ENCODE measurements at regions not wholly inside any gene's neighbourhood (a gene's known extent, or its start where the extent isn't known, plus 50 kb on each side); places are given as distances from the start of the nearest gene placed in this dataset.
A peak's percentile ranks its signal among the peaks of the same experiment; 100 is the strongest.

GRCh38 chr6:170091639-170092579, 199.0 kb downstream of the DLL1 start:
- no peak for ATAC-seq (ENCODE audit: low FRiP score in 2 of 2)
- H3K36me3 ChIP-seq = no peaks in the 10 kb centered on the region
- H3K4me1 ChIP-seq = peaks cover 0 to 7% (median 2%) of the 10 kb centered on the region in 4 donors
- WGBS, 2 donors = 92 to 93% methylated on average over 17 to 30 of the region's 30 CpGs
- no peaks in the 10 kb centered on the region for H3K9me3 ChIP-seq
- no peaks in the 10 kb centered on the region for H3K27me3 ChIP-seq
- no peak overlapping the region for H3K27ac ChIP-seq
- peak in 1 of 2 donors; percentile 14 for DNase-seq
- no peak overlapping the region for H3K4me3 ChIP-seq
- TF ChIP-seq EP300 (IDR thresholded peaks at IDR 0.05) (no peak), CTCF (IDR thresholded peaks at IDR 0.05) (no peak), POLR2A (IDR thresholded peaks at IDR 0.05) (no peak), POLR2AphosphoS5 (IDR thresholded peaks at IDR 0.05) (no peak)

GRCh38 chr6:170091000-170091638, 199.8 kb downstream of the DLL1 start:
- no peak overlapping the region for H3K4me3 ChIP-seq
- 85 to 86% methylated on average over 7 to 18 of the region's 18 CpGs for WGBS, 2 donors
- H3K9me3 ChIP-seq = no peaks in the 10 kb centered on the region
- no peaks in the 10 kb centered on the region for H3K27me3 ChIP-seq
- H3K36me3 ChIP-seq = no peaks in the 10 kb centered on the region
- TF ChIP-seq CTCF (IDR thresholded peaks at IDR 0.05) (no peak), POLR2A (IDR thresholded peaks at IDR 0.05) (no peak), EP300 (IDR thresholded peaks at IDR 0.05) (no peak), POLR2AphosphoS5 (IDR thresholded peaks at IDR 0.05) (no peak)
- H3K4me1 ChIP-seq = peaks cover 0 to 7% (median 2%) of the 10 kb centered on the region in 4 donors
- no peak for ATAC-seq (ENCODE audit: low FRiP score in 2 of 2)
- peak; percentile 14 to 58 for DNase-seq
- no peak overlapping the region for H3K27ac ChIP-seq

- no peak for ATAC-seq (ENCODE audit: low FRiP score in 2 of 2)
- no peak overlapping the region for H3K27ac ChIP-seq
- WGBS, 2 donors = 89 to 90% methylated on average over 12 of the region's 12 CpGs
- H3K4me1 ChIP-seq = peaks cover 0 to 7% (median 2%) of the 10 kb centered on the region in 4 donors
- H3K36me3 ChIP-seq = no peaks in the 10 kb centered on the region
- no peak for DNase-seq
- TF ChIP-seq POLR2AphosphoS5 (IDR thresholded peaks at IDR 0.05) (no peak), EP300 (IDR thresholded peaks at IDR 0.05) (no peak), CTCF (IDR thresholded peaks at IDR 0.05) (no peak), POLR2A (IDR thresholded peaks at IDR 0.05) (no peak)
- H3K27me3 ChIP-seq = no peaks in the 10 kb centered on the region
- no peak overlapping the region for H3K4me3 ChIP-seq
- no peaks in the 10 kb centered on the region for H3K9me3 ChIP-seq
These were observed 200.3 kb downstream of the DLL1 start for GRCh38 chr6:170090561-170090960.

GRCh38 chr6:170089963-170090362, 200.9 kb downstream of the DLL1 start:
- no peak overlapping the region for H3K27ac ChIP-seq
- H3K9me3 ChIP-seq = no peaks in the 10 kb centered on the region
- H3K4me1 ChIP-seq = peaks cover 0 to 7% (median 2%) of the 10 kb centered on the region in 4 donors
- peak in 1 of 2 donors; percentile 18 for DNase-seq
- ATAC-seq (ENCODE audit: low FRiP score in 2 of 2) = peak in 1 of 2 donors; percentile 24
- no peaks in the 10 kb centered on the region for H3K36me3 ChIP-seq
- no peak overlapping the region for H3K4me3 ChIP-seq
- WGBS, 2 donors = 68 to 72% methylated on average over 9 to 11 of the region's 11 CpGs
- no peak for TF ChIP-seq EP300 (IDR thresholded peaks at IDR 0.05)
- no peaks in the 10 kb centered on the region for H3K27me3 ChIP-seq

- H3K36me3 ChIP-seq = no peaks in the 10 kb centered on the region
- DNase-seq (peak; percentile 22 to 80), ATAC-seq (ENCODE audit: low FRiP score in 2 of 2) (no peak)
- TF ChIP-seq CTCF (IDR thresholded peaks at IDR 0.05) (no peak), POLR2AphosphoS5 (IDR thresholded peaks at IDR 0.05) (no peak), EP300 (IDR thresholded peaks at IDR 0.05) (no peak), POLR2A (IDR thresholded peaks at IDR 0.05) (no peak)
- H3K4me1 ChIP-seq = peaks cover 0 to 7% (median 2%) of the 10 kb centered on the region in 4 donors
- H3K27me3 ChIP-seq = no peaks in the 10 kb centered on the region
- H3K27ac ChIP-seq = peak overlapping the region in 2 of 4 donors; percentile 34 to 73
- H3K9me3 ChIP-seq = no peaks in the 10 kb centered on the region
- WGBS, 2 donors = 77% methylated on average over 19 of the region's 20 CpGs; no CpG with 5 or more reads in 1 of the 2 donors
- H3K4me3 ChIP-seq = peak overlapping the region in 1 of 4 donors; percentile 26
These were observed 202.3 kb downstream of the DLL1 start for GRCh38 chr6:170088582-170088955.

Data from upper lobe of left lung (tissue), 6 donors.